ENCODE measurements at regions not wholly inside any gene's neighbourhood (a gene's known extent, or its start where the extent isn't known, plus 50 kb on each side); places are given as distances from the start of the nearest gene placed in this dataset.

GRCh38 chr3:157832588-157832987, 273.6 kb downstream of the SHOX2 start:
- ATAC-seq: no peak
- POLR2A ChIA-PET: no interaction called here
- 45% methylated on average over 3 of the region's 3 CpGs for WGBS (ENCODE audit: missing lambda C conversion rate)

GRCh38 chr3:157830556-157831236, 275.5 kb downstream of the SHOX2 start:
- WGBS (ENCODE audit: missing lambda C conversion rate): 44% methylated on average over 7 of the region's 7 CpGs
- Histone ChIP-seq H3K4me3 (no peak overlapping the region), H3K27ac (no peak overlapping the region), H3K4me2 (no peak overlapping the region), H3K9me3 (no peaks in the 10 kb centered on the region), H3K4me1 (no peaks in the 10 kb centered on the region)
- ATAC-seq (no peak), FAIRE-seq (no peak), DNase-seq (ENCODE audit: low read depth in 1 of 2, low spot score in 1 of 2) (no peak)
- POLR2A ChIA-PET: no interaction called here
- CTCF ChIA-PET: no interaction called here
- TF ChIP-seq E2F6 (IDR thresholded peaks at IDR 0.05; ENCODE audit: borderline replicate concordance, low read depth) (no peak), CBX2 (IDR thresholded peaks at IDR 0.05; ENCODE audit: borderline replicate concordance, low read depth) (no peak), HEYL (CRISPR knock-in tag; IDR thresholded peaks at IDR 0.05) (no peak), RAD21 (conservative IDR thresholded peaks at IDR 0.05 in 1 of 2, IDR thresholded peaks at IDR 0.05 in 1 of 2) (no peak), MAZ (IDR thresholded peaks at IDR 0.05; ENCODE audit: borderline replicate concordance, low read depth, low read length) (no peak), TFCP2L1 (CRISPR knock-in tag; IDR thresholded peaks at IDR 0.05) (no peak), POLR2A (IDR thresholded peaks at IDR 0.05; ENCODE audit: low read length) (no peak), GATA3 (IDR thresholded peaks at IDR 0.05; ENCODE audit: borderline replicate concordance) (no peak), BHLHE40 (IDR thresholded peaks at IDR 0.05; ENCODE audit: low read depth, low read length) (no peak)

More at GRCh38 chr3:157832588-157832987, 273.6 kb downstream of the SHOX2 start:
- DNase-seq (ENCODE audit: low read depth in 1 of 2, low spot score in 1 of 2) (no peak), FAIRE-seq (no peak)
- Histone ChIP-seq H3K27ac (no peak overlapping the region), H3K4me3 (no peak overlapping the region), H3K4me2 (no peak overlapping the region), H3K4me1 (no peaks in the 10 kb centered on the region), H3K9me3 (no peaks in the 10 kb centered on the region)
- TF ChIP-seq KDM5A (IDR thresholded peaks at IDR 0.05): no peak
- TF ChIP-seq NPAS2 (CRISPR knock-in tag; IDR thresholded peaks at IDR 0.05; ENCODE audit: borderline replicate concordance): no peak
- TF ChIP-seq CTCF (IDR thresholded peaks at IDR 0.05): no peak
- TF ChIP-seq EHMT2 (IDR thresholded peaks at IDR 0.05; ENCODE audit: low read depth): no peak
- no peak for TF ChIP-seq REST (IDR thresholded peaks at IDR 0.05)
- no peak for TF ChIP-seq RAD21 (conservative IDR thresholded peaks at IDR 0.05 in 1 of 2, IDR thresholded peaks at IDR 0.05 in 1 of 2)
- TF ChIP-seq PBX3 (IDR thresholded peaks at IDR 0.05): no peak
- TF ChIP-seq ZSCAN20 (CRISPR knock-in tag; IDR thresholded peaks at IDR 0.05): no peak
- no peak for TF ChIP-seq NFE2L2 (conservative IDR thresholded peaks at IDR 0.05; ENCODE audit: low read length)
- no peak for TF ChIP-seq JUN (IDR thresholded peaks at IDR 0.05)
- TF ChIP-seq FOSL2 (IDR thresholded peaks at IDR 0.05): no peak
- TF ChIP-seq FOSL2 (CRISPR knock-in tag; IDR thresholded peaks at IDR 0.05): no peak
- no peak for TF ChIP-seq KDM1A (IDR thresholded peaks at IDR 0.05; ENCODE audit: low read depth)
- TF ChIP-seq SMC3 (IDR thresholded peaks at IDR 0.05): no peak
- TF ChIP-seq POLR2AphosphoS2 (conservative IDR thresholded peaks at IDR 0.05; ENCODE audit: low read length): no peak
- CTCF ChIA-PET: no interaction called here
